ENCODE measurements at regions not wholly inside any gene's neighbourhood (a gene's known extent, or its start where the extent isn't known, plus 50 kb on each side); places are given as distances from the start of the nearest gene placed in this dataset.

DNA sequence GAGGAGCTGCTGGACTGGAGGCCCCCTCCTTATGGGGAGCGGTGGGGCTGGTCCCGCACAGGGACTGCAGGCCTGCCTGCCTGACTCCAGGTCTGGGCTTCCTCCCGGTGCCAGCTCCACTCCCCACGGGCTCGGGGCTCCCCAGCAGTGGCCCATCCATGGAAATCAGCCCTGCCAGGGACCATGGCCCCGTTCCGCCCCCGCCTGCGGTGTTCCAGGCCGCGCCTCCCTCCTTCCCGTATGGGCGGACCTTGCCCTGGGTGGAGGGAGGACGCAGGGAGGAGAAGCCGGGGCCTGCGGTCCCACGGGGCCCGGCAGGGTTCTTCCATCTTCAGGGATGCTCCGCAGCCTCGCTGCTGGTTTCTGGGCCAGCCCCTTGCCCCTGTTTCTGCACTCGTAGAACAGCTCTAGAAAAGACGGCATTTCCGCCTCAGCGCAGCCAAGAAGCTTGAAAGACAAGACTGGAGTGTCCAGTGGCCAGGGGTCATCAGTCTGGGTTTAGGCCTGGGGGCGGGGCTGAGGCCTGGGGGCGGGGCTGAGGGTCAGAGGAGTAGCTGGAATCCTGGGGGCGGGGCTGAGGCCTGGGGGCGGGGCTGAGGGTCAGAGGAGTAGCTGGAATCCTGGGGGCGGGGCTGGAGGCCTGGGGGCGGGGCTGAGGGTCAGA is 1330.6 kb downstream of the BRD1 start:
- TF ChIP-seq, protein P1, sequence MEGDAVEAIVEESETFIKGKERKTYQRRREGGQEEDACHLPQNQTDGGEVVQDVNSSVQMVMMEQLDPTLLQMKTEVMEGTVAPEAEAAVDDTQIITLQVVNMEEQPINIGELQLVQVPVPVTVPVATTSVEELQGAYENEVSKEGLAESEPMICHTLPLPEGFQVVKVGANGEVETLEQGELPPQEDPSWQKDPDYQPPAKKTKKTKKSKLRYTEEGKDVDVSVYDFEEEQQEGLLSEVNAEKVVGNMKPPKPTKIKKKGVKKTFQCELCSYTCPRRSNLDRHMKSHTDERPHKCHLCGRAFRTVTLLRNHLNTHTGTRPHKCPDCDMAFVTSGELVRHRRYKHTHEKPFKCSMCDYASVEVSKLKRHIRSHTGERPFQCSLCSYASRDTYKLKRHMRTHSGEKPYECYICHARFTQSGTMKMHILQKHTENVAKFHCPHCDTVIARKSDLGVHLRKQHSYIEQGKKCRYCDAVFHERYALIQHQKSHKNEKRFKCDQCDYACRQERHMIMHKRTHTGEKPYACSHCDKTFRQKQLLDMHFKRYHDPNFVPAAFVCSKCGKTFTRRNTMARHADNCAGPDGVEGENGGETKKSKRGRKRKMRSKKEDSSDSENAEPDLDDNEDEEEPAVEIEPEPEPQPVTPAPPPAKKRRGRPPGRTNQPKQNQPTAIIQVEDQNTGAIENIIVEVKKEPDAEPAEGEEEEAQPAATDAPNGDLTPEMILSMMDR (IDR thresholded peaks at IDR 0.05) = no peak
- H3K4me1 ChIP-seq = no peaks in the 10 kb centered on the region
- intact Hi-C loops (cut with DNase I) = loop anchor here in 1 of 2 donors (10.0 kb wide), 1 partner anchor 1702 kb away; no protein-coding TSS in a partner anchor
- peaks cover 0 to 7% (median 4%) of the 10 kb centered on the region in 3 donors for H3K27me3 ChIP-seq (ENCODE audit: insufficient read depth in 3 of 3, low read length in 2 of 3)
- no peaks in the 10 kb centered on the region for H3K9me3 ChIP-seq
- H3K27ac ChIP-seq = no peak overlapping the region
- 82 to 90% (median 87%) methylated on average over 22 to 27 of the region's 30 CpGs for WGBS, 3 donors
- H3K36me3 ChIP-seq (ENCODE audit: insufficient read depth in 1 of 2, low read depth in 1 of 2) = no peaks in the 10 kb centered on the region
- H3K4me3 ChIP-seq = no peak overlapping the region
- ATAC-seq = no peak
- peak; percentile 7 to 43 for DNase-seq

DNA sequence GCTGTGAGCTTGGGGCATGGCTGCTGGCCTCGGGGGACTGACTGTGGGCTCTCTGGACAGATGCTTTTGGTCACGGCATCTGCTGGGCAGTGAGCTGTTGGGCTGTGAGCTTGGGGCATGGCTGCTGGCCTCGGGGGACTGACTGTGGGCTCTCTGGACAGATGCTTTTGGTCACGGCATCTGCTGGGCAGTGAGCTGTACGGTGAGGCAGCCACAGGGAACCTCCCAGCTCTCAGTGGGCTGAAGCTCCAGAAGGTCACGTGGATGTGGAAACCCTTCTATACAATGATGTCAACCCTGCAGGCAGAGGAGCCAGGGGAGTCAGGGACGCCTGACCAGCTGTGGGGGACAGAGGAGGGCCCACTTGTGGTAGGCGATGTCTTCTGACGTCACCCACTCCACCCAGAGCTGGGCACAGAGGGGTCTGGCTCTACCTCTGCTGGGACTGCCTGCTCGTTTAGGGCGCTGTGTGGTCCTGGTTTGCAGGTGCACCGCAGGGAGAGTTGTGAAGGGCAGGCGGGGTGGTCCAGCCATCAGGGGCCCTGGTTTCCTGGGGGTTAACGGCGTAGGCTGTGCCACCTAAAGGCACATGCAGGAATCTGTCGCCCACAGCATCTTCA is 1331.3 kb downstream of the BRD1 start:
- H3K27me3 ChIP-seq (ENCODE audit: insufficient read depth in 3 of 3, low read length in 2 of 3) = peaks cover 0 to 12% (median 4%) of the 10 kb centered on the region in 3 donors
- intact Hi-C loops (cut with DNase I) = loop anchor here in 1 of 2 donors (10.0 kb wide), 1 partner anchor 1702 kb away; no protein-coding TSS in a partner anchor
- no peaks in the 10 kb centered on the region for H3K4me1 ChIP-seq
- TF ChIP-seq, protein P1 (IDR thresholded peaks at IDR 0.05) = no peak
- no peaks in the 10 kb centered on the region for H3K9me3 ChIP-seq
- DNase-seq (peak; percentile 10 to 35), ATAC-seq (no peak)
- no peak overlapping the region for H3K27ac ChIP-seq
- H3K4me3 ChIP-seq = no peak overlapping the region
- WGBS, 3 donors = 65 to 74% (median 66%) methylated on average over 16 of the region's 16 CpGs
- no peaks in the 10 kb centered on the region for H3K36me3 ChIP-seq (ENCODE audit: insufficient read depth in 1 of 2, low read depth in 1 of 2)

DNA sequence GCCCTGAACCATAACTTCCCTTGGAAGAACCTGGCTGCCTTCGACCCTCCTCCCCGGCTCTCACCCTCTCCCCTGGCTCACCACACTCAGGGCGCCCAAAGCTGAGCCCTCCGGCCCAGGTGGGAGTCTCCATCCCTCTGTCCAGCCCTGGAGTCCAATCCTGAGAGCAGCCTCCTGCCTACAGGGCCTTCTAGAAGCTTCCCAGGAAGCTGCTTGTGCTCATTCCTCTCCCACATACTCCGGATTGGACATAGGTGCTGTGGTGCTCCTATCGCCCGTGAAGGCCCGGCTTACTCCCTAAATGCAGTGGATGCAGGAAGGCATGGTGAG is 1332.0 kb downstream of the BRD1 start:
- H3K36me3 ChIP-seq (ENCODE audit: insufficient read depth in 1 of 2, low read depth in 1 of 2) = no peaks in the 10 kb centered on the region
- H3K27ac ChIP-seq = no peak overlapping the region
- 84 to 94% (median 89%) methylated on average over 8 of the region's 8 CpGs for WGBS, 3 donors
- H3K4me3 ChIP-seq = no peak overlapping the region
- H3K27me3 ChIP-seq (ENCODE audit: insufficient read depth in 3 of 3, low read length in 2 of 3) = peaks cover 0 to 18% (median 6%) of the 10 kb centered on the region in 3 donors
- no peak for ATAC-seq
- TF ChIP-seq, protein P1 (IDR thresholded peaks at IDR 0.05) = no peak
- DNase-seq = peak in 1 of 2 donors; percentile 27
- H3K9me3 ChIP-seq = no peaks in the 10 kb centered on the region
- intact Hi-C loops (cut with DNase I) = loop anchor here in 1 of 2 donors (10.0 kb wide), 1 partner anchor 1701 kb away; no protein-coding TSS in a partner anchor
- H3K4me1 ChIP-seq = no peaks in the 10 kb centered on the region

DNA sequence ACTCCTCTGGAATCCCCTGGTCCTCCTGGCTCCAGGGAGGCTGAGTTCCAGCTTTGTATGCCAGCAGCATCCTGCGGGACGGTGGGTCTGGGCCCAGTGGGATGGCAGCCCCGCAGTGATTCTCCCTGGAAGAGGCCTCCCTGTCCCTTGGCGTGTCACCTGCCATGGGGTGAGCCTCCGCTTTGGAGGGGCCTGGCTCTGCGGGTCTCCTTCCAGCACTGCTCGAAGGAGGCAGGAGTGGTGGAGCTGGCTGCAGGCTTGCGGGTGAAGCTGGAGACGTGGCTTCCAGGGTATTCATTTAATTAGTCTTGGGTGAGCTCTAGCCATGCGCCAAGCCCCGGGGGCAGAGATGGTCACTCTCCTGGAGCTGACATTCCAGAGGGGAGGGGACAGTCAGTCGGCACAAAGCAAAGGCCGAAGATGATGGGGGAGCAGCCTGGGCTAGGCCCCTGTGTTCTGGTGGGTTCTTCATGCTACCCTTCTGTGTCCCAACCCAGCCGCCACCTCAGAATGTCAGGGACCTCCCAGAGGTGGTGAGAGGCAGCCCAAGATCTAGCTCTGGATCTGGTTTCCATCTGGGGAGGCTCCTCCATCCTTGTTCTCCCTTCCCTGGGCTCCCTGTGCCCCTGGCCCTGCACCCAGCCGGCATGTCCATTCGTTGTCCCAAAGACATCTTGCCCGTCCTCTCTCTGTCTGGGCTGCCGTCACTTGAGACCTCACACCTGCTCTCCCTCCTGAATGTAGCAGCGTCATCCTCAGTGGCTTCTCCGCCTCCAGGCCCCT is 1332.5 kb downstream of the BRD1 start:
- peaks cover 0 to 24% (median 7%) of the 10 kb centered on the region in 3 donors for H3K27me3 ChIP-seq (ENCODE audit: insufficient read depth in 3 of 3, low read length in 2 of 3)

More for the DNA sequence above, 1332.5 kb downstream of the BRD1 start:
- peak; percentile 1 to 40 for DNase-seq
- intact Hi-C loops (cut with DNase I) = loop anchor here in 1 of 2 donors (10.0 kb wide), 1 partner anchor 1700 kb away; no protein-coding TSS in a partner anchor
- Histone ChIP-seq H3K27ac (no peak overlapping the region), H3K4me1 (no peaks in the 10 kb centered on the region), H3K9me3 (no peaks in the 10 kb centered on the region), H3K4me3 (no peak overlapping the region), H3K36me3 (ENCODE audit: insufficient read depth in 1 of 2, low read depth in 1 of 2) (no peaks in the 10 kb centered on the region)
- TF ChIP-seq, protein P1 (IDR thresholded peaks at IDR 0.05) = no peak
- no peak for ATAC-seq
- 64 to 70% (median 70%) methylated on average over 20 of the region's 20 CpGs for WGBS, 3 donors

Data from psoas muscle (tissue), 7 donors.